H9 (cell line): ENCODE measurements at regions not wholly inside any gene's neighbourhood (a gene's known extent, or its start where the extent isn't known, plus 50 kb on each side); places are given as distances from the start of the nearest gene placed in this dataset.

Experiments
- DNase-seq: peaks from one replicate; pipeline ENCODE4 v3.0.0-alpha.2; 2017
- H2AFZ ChIP-seq: one replicate; pipeline ENCODE4 v1.6.1; 2013; ENCODE audit warnings: mild to moderate bottlenecking, low read length, control low read depth, moderate library complexity
- H2AK5ac ChIP-seq: 2 replicates; pipeline ENCODE4 v1.6.1; 2013; ENCODE audit warnings: low read length, control low read depth, mixed read lengths; ENCODE audit not compliant: insufficient read length
- H2BK120ac ChIP-seq: one replicate; pipeline ENCODE4 v1.6.1; 2013; ENCODE audit warnings: low read depth, mild to moderate bottlenecking, low read length, control low read depth, inconsistent platforms; ENCODE audit not compliant: poor library complexity, severe bottlenecking
- H2BK12ac ChIP-seq: 2 replicates; pipeline ENCODE4 v1.6.1; 2013; ENCODE audit warnings: low read length, control low read depth, mixed read lengths, low read depth; ENCODE audit not compliant: insufficient read length
- H2BK15ac ChIP-seq: 2 replicates; pipeline ENCODE4 v1.6.1; 2013; ENCODE audit warnings: low read depth, low read length, control low read depth
- H2BK20ac ChIP-seq: one replicate; pipeline ENCODE4 v1.6.1; 2013; ENCODE audit warnings: low read depth, mild to moderate bottlenecking, low read length, control low read depth, inconsistent platforms; ENCODE audit not compliant: poor library complexity, severe bottlenecking
- H2BK5ac ChIP-seq: 2 replicates; pipeline ENCODE4 v1.6.1; 2013; ENCODE audit warnings: low read length, control low read depth, mixed read lengths; ENCODE audit not compliant: insufficient read length
- H3K14ac ChIP-seq: 2 replicates; pipeline ENCODE4 v1.6.1; 2013; ENCODE audit warnings: low read length, control low read depth; ENCODE audit not compliant: insufficient read depth
- H3K18ac ChIP-seq: 2 replicates; pipeline ENCODE4 v1.6.1; 2013; ENCODE audit warnings: low read depth, mild to moderate bottlenecking, mixed read lengths, low read length, control low read depth; ENCODE audit not compliant: insufficient read length
- H3K23ac ChIP-seq: 2 replicates; pipeline ENCODE4 v1.6.1; 2013; ENCODE audit warnings: low read length, control low read depth, mixed read lengths, low read depth; ENCODE audit not compliant: insufficient read length
- H3K23me2 ChIP-seq: 2 replicates; pipeline ENCODE4 v1.6.1; 2013; ENCODE audit warnings: low read depth, mild to moderate bottlenecking, mixed read lengths, low read length, control low read depth; ENCODE audit not compliant: insufficient read length, poor library complexity, severe bottlenecking
- H3K27ac ChIP-seq: 2 replicates; pipeline ENCODE4 v1.5.1; 2013; ENCODE audit warnings: low read length, control low read depth, mixed read lengths, low read depth; ENCODE audit not compliant: insufficient read length
- H3K27me3 ChIP-seq: 2 replicates; pipeline ENCODE4 v1.6.1; 2013; ENCODE audit warnings: low read length, control low read depth, inconsistent platforms; ENCODE audit not compliant: insufficient read depth
- H3K4ac ChIP-seq: 2 replicates; pipeline ENCODE4 v1.6.1; 2013; ENCODE audit warnings: low read depth, mild to moderate bottlenecking, control low read depth, inconsistent platforms, low read length, moderate library complexity
- H3K4me1 ChIP-seq: 2 replicates; pipeline ENCODE4 v1.6.1; 2013; ENCODE audit warnings: low read length, control low read depth, inconsistent platforms; ENCODE audit not compliant: insufficient read depth
- H3K4me2 ChIP-seq: 2 replicates; pipeline ENCODE4 v1.6.1; 2013; ENCODE audit warnings: low read length, control low read depth, mixed read lengths; ENCODE audit not compliant: insufficient read length, insufficient read depth
- H3K56ac ChIP-seq: 2 replicates; pipeline ENCODE4 v1.6.1; 2013; ENCODE audit warnings: low read depth, mild to moderate bottlenecking, mixed read lengths, low read length, control low read depth; ENCODE audit not compliant: insufficient read length
- H3K79me1 ChIP-seq: 2 replicates; pipeline ENCODE4 v1.6.1; 2013; ENCODE audit warnings: low read depth, mild to moderate bottlenecking, moderate library complexity, low read length, control low read depth, inconsistent platforms; ENCODE audit not compliant: insufficient read depth, poor library complexity, severe bottlenecking
- H3K79me2 ChIP-seq: 2 replicates; pipeline ENCODE4 v1.6.1; 2013; ENCODE audit warnings: low read length, control low read depth, inconsistent platforms; ENCODE audit not compliant: insufficient read depth
- H3K9ac ChIP-seq: 2 replicates; pipeline ENCODE4 v1.6.1; 2013; ENCODE audit warnings: low read length, control low read depth, mixed read lengths; ENCODE audit not compliant: insufficient read length; ENCODE audit errors: extremely low read depth
- H3K9me3 ChIP-seq: one replicate; pipeline ENCODE4 v1.6.1; 2013; ENCODE audit warnings: low read depth, low read length, inconsistent platforms; ENCODE audit not compliant: control insufficient read depth
- H3T11ph ChIP-seq: one replicate; pipeline ENCODE4 v1.6.1; 2013; ENCODE audit warnings: mild to moderate bottlenecking, low read length, control low read depth, inconsistent platforms
- H4K20me1 ChIP-seq: one replicate; pipeline ENCODE4 v1.6.1; 2013; ENCODE audit not compliant: control insufficient read depth, insufficient read length, insufficient read depth
- H4K5ac ChIP-seq: 2 replicates; pipeline ENCODE4 v1.6.1; 2013; ENCODE audit warnings: low read depth, mild to moderate bottlenecking, mixed read lengths, low read length, control low read depth; ENCODE audit not compliant: insufficient read length
- H4K8ac ChIP-seq: replicated peaks from 2 replicates; pipeline ENCODE4 v1.6.1; 2013; ENCODE audit warnings: low read length, control low read depth, mixed read lengths, low read depth; ENCODE audit not compliant: insufficient read length
- H4K91ac ChIP-seq: 2 replicates; pipeline ENCODE4 v1.6.1; 2013; ENCODE audit warnings: low read depth, mild to moderate bottlenecking, moderate library complexity, mixed read lengths, low read length, control low read depth; ENCODE audit not compliant: insufficient read length
- H3K27ac Mint-ChIP-seq, 3 experiments: 2 replicates in 2 of 3; 3 replicates in 1 of 3; pipeline ENCODE4 v1.8.0; 2020 to 2021; ENCODE audit warnings: mixed read lengths in 3 of 3, mild to moderate bottlenecking in 1 of 3, moderate library complexity in 1 of 3
- H3K27me3 Mint-ChIP-seq: 2 replicates; pipeline ENCODE4 v1.8.0; 2021; ENCODE audit warnings: low read depth, mild to moderate bottlenecking, moderate library complexity, mixed read lengths
- H3K36me3 Mint-ChIP-seq, 3 experiments: 2 replicates in 2 of 3; 3 replicates in 1 of 3; pipeline ENCODE4 v1.8.0; 2020 to 2021; ENCODE audit warnings: low read depth in 3 of 3, mixed read lengths in 3 of 3; ENCODE audit not compliant: insufficient read depth in 1 of 3
- H3K4me1 Mint-ChIP-seq, 2 experiments: 2 replicates each; pipeline ENCODE4 v1.8.0; 2020; ENCODE audit warnings: mixed read lengths in 2 of 2
- H3K4me3 Mint-ChIP-seq, 2 experiments: 2 replicates in 1 of 2; 3 replicates in 1 of 2; pipeline ENCODE4 v1.8.0; 2020 to 2021; ENCODE audit warnings: mild to moderate bottlenecking in 2 of 2, mixed read lengths in 2 of 2, moderate library complexity in 1 of 2
- H3K9me3 Mint-ChIP-seq, 2 experiments: 2 replicates in 1 of 2; 3 replicates in 1 of 2; pipeline ENCODE4 v1.8.0; 2020; ENCODE audit warnings: mild to moderate bottlenecking in 2 of 2, mixed read lengths in 2 of 2, moderate library complexity in 1 of 2
- WGBS: extraction: QIAGEN DNeasy Blood & Tissue Kit; methylation state at CpG from one replicate; pipeline ENCODE4 v1.1.7; 2013; ENCODE audit warnings: missing lambda C conversion rate, low lambda C conversion rate, mixed read lengths; ENCODE audit not compliant: insufficient read length; ENCODE audit errors: extremely low coverage; 5-methylcytosine and 5-hydroxymethylcytosine counted together
- TF ChIP-seq, protein P1 (sequence below): fragments of 200-600 bp; sonication (generic); conservative IDR thresholded peaks from 3 replicates; pipeline ENCODE4 v1.8.0; 2021; ENCODE audit warnings: antibody characterized with exemption, mild to moderate bottlenecking

DNA sequence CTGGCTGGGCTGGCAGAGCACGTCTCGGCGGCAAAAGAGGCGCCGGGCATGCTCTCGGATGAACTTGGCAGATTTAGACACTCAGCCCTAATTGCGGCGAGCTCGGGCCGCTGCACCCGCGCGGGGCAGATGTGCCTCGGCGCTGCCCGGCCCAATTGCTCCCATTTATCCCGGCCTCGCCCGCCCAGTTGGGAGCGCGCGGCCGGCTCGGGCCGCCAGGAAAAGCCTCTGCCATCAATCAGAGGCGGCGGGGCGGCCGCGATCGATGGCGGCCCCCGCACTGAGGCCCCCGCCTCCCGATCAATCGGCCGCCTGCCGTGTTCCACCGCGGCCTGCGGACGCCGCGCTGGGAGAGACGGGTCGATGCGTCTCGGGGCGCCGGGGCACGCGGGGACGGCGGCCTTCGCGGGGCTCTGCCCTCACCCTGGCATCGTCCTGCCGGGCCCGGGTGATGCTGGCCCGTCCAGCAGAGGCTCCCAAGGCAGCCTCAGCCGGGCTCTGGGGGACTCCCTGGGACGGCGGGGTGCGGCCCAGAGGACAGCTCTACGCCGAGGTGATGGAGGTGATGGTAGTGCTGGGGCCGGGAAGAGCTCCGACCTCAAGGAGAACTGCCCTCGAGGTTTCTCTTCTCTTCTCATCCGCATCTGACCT, 200.9 kb upstream of the N4BP1 start:
- peaks cover 66% of the 10 kb centered on the region for H3K27me3 Mint-ChIP-seq
- Histone ChIP-seq H2BK15ac (no peak overlapping the region), H2BK12ac (no peak overlapping the region)

More for the DNA sequence above, 200.9 kb upstream of the N4BP1 start:
- Mint-ChIP-seq H3K4me1 (peaks cover 7 to 12% of the 10 kb centered on the region in 2 experiments; a peak in 3 of 4 replicates), H3K4me3 (peak overlapping the region; percentile 67 to 82), H3K9me3 (no peaks in the 10 kb centered on the region), H3K27ac (no peak overlapping the region), H3K36me3 (no peaks in the 10 kb centered on the region)
- Histone ChIP-seq H4K91ac (no peak overlapping the region), H3K27me3 (peaks cover 9% of the 10 kb centered on the region; the same call in 1 of the 2 replicates), H2AFZ (no peak overlapping the region), H3K4me2 (peak overlapping the region; percentile 40), H4K20me1 (no peaks in the 10 kb centered on the region), H3K4ac (no peak overlapping the region), H3K79me2 (no peaks in the 10 kb centered on the region), H3K9me3 (no peaks in the 10 kb centered on the region), H2BK5ac (no peak overlapping the region), H3K27ac (no peak overlapping the region), H3K23ac (no peak overlapping the region), H2AK5ac (no peak overlapping the region), H3K4me1 (no peaks in the 10 kb centered on the region), H2BK20ac (no peak overlapping the region), H3K14ac (peak overlapping the region; percentile 45; the same call in 1 of the 2 replicates), H4K5ac (no peak overlapping the region), H2BK120ac (no peak overlapping the region), H4K8ac (no peak overlapping the region), H3K23me2 (peaks cover 6% of the 10 kb centered on the region), H3T11ph (no peak overlapping the region), H3K18ac (no peak overlapping the region), H3K56ac (no peak overlapping the region), H3K79me1 (no peaks in the 10 kb centered on the region), H3K9ac (no peak overlapping the region)
- DNase-seq = peak; percentile 39
- no CpG with 5 or more reads among the region's 70 CpGs for WGBS
- TF ChIP-seq, protein P1, sequence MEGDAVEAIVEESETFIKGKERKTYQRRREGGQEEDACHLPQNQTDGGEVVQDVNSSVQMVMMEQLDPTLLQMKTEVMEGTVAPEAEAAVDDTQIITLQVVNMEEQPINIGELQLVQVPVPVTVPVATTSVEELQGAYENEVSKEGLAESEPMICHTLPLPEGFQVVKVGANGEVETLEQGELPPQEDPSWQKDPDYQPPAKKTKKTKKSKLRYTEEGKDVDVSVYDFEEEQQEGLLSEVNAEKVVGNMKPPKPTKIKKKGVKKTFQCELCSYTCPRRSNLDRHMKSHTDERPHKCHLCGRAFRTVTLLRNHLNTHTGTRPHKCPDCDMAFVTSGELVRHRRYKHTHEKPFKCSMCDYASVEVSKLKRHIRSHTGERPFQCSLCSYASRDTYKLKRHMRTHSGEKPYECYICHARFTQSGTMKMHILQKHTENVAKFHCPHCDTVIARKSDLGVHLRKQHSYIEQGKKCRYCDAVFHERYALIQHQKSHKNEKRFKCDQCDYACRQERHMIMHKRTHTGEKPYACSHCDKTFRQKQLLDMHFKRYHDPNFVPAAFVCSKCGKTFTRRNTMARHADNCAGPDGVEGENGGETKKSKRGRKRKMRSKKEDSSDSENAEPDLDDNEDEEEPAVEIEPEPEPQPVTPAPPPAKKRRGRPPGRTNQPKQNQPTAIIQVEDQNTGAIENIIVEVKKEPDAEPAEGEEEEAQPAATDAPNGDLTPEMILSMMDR = no peak
